BE2C (cell line): ENCODE measurements at regions not wholly inside any gene's neighbourhood (a gene's known extent, or its start where the extent isn't known, plus 50 kb on each side); places are given as distances from the start of the nearest gene placed in this dataset.

Source experiments
- DNase-seq: peaks from one replicate; pipeline ENCODE4 v3.0.0-alpha.2; 2020
- H3K27me3 ChIP-seq: fragments of 250-450 bp; sonication (Bioruptor Pico); 2 replicates; pipeline ENCODE4 v1.5.1; 2020; ENCODE audit warnings: mild to moderate bottlenecking
- H3K36me3 ChIP-seq: fragments of 250-450 bp; sonication (Bioruptor Pico); 2 replicates; pipeline ENCODE4 v1.5.1; 2020; ENCODE audit warnings: mild to moderate bottlenecking
- H3K4me1 ChIP-seq: fragments of 250-450 bp; sonication (Bioruptor Pico); 2 replicates; pipeline ENCODE4 v1.5.1; 2020
- H3K4me3 ChIP-seq: 2 replicates; pipeline ENCODE4 v1.5.1; 2011; ENCODE audit warnings: low read depth, low read length
- H3K9me3 ChIP-seq: fragments of 250-450 bp; sonication (Bioruptor Pico); 2 replicates; pipeline ENCODE4 v1.5.1; 2020
- CTCF ChIP-seq: IDR thresholded peaks from 2 replicates; pipeline ENCODE4 v1.5.1; 2012; ENCODE audit warnings: mild to moderate bottlenecking, low read depth, low read length

GRCh38 chrX:79080141-79080540 is 64.3 kb upstream of the GPR174 start:
- no peak for TF ChIP-seq CTCF

GRCh38 chrX:79081895-79082512 is 62.5 kb upstream of the GPR174 start:
- no peaks in the 10 kb centered on the region for H3K4me1 ChIP-seq
- TF ChIP-seq CTCF = peak; percentile 52
- no peaks in the 10 kb centered on the region for H3K27me3 ChIP-seq
- DNase-seq = no peak
- H3K9me3 ChIP-seq = no peaks in the 10 kb centered on the region
- H3K4me3 ChIP-seq = no peak overlapping the region
- no peaks in the 10 kb centered on the region for H3K36me3 ChIP-seq

More at GRCh38 chrX:79080141-79080540, 64.3 kb upstream of the GPR174 start:
- H3K9me3 ChIP-seq = no peaks in the 10 kb centered on the region
- H3K27me3 ChIP-seq = no peaks in the 10 kb centered on the region
- H3K4me3 ChIP-seq = no peak overlapping the region
- no peaks in the 10 kb centered on the region for H3K36me3 ChIP-seq
- no peaks in the 10 kb centered on the region for H3K4me1 ChIP-seq
- no peak for DNase-seq

- no peaks in the 10 kb centered on the region for H3K27me3 ChIP-seq
Measured at GRCh38 chrX:79082899-79083298, 61.6 kb upstream of the GPR174 start.

GRCh38 chrX:79084923-79085322 is 59.6 kb upstream of the GPR174 start:
- TF ChIP-seq CTCF = no peak
- Histone ChIP-seq H3K4me1 (no peaks in the 10 kb centered on the region), H3K36me3 (no peaks in the 10 kb centered on the region), H3K4me3 (no peak overlapping the region), H3K9me3 (no peaks in the 10 kb centered on the region), H3K27me3 (no peaks in the 10 kb centered on the region)
- no peak for DNase-seq

More at GRCh38 chrX:79082899-79083298, 61.6 kb upstream of the GPR174 start:
- DNase-seq = no peak
- H3K9me3 ChIP-seq = no peaks in the 10 kb centered on the region
- H3K4me3 ChIP-seq = no peak overlapping the region
- H3K36me3 ChIP-seq = no peaks in the 10 kb centered on the region
- H3K4me1 ChIP-seq = no peaks in the 10 kb centered on the region
- TF ChIP-seq CTCF = no peak

- Histone ChIP-seq H3K4me1 (no peaks in the 10 kb centered on the region), H3K4me3 (no peak overlapping the region), H3K9me3 (no peaks in the 10 kb centered on the region), H3K36me3 (no peaks in the 10 kb centered on the region), H3K27me3 (no peaks in the 10 kb centered on the region)
- no peak for TF ChIP-seq CTCF
- no peak for DNase-seq
Measured at GRCh38 chrX:79089896-79090584, 54.4 kb upstream of the GPR174 start.
